ENCODE measurements at regions not wholly inside any gene's neighbourhood (a gene's known extent, or its start where the extent isn't known, plus 50 kb on each side); places are given as distances from the start of the nearest gene placed in this dataset.

DNA sequence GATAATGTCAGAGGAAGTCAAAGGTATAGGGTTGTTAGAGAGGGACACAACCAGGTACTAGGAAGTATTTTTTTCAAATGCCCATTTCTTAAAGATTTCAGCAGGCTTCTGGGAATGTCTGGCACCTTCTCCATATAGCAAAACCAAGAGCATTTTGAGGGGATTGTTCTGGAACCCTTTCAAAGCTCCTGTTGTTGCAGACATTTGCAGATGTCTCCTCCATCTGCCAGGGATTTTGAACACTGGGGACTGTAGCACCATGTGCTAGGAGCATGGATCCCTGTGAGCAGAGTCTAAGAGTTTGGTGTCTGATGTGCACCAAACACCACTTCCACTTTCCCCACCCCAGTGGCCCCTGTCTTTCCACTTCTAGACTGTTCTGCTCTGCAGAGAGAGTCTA lies 206.0 kb upstream of the KBTBD8 start:
- intact Hi-C loops (cut with DNase I; ENCODE audit: low total_unique reads) = no loop called here
- Histone ChIP-seq H3K4me1 (no peaks in the 10 kb centered on the region), H3K9me3 (no peaks in the 10 kb centered on the region), H3K4me3 (no peak overlapping the region), H3K27ac (no peak overlapping the region), H3K27me3 (no peaks in the 10 kb centered on the region), H3K36me3 (no peaks in the 10 kb centered on the region)
- DNase-seq = no peak
- TF ChIP-seq, protein P1, sequence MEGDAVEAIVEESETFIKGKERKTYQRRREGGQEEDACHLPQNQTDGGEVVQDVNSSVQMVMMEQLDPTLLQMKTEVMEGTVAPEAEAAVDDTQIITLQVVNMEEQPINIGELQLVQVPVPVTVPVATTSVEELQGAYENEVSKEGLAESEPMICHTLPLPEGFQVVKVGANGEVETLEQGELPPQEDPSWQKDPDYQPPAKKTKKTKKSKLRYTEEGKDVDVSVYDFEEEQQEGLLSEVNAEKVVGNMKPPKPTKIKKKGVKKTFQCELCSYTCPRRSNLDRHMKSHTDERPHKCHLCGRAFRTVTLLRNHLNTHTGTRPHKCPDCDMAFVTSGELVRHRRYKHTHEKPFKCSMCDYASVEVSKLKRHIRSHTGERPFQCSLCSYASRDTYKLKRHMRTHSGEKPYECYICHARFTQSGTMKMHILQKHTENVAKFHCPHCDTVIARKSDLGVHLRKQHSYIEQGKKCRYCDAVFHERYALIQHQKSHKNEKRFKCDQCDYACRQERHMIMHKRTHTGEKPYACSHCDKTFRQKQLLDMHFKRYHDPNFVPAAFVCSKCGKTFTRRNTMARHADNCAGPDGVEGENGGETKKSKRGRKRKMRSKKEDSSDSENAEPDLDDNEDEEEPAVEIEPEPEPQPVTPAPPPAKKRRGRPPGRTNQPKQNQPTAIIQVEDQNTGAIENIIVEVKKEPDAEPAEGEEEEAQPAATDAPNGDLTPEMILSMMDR (IDR thresholded peaks at IDR 0.05) = no peak

DNA sequence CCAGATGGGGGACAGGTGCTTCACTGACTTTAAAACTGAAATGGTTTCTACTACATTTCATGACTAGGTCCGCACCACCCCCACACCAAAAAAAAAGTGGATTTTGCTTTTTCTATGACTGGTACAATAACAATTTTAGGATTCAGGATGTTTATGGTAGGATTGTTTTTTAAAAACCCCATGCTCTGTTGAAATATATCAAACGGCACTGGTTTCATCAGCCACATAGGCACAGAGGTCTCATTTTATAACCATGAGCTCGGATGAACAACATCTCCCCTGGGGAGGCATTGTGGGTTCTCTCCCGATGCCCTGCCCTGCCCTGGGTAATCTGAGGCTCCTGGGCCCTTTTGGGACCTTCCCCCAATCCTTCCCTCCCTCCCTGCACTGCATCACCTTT lies 202.7 kb upstream of the KBTBD8 start:
- TF ChIP-seq, protein P1 (IDR thresholded peaks at IDR 0.05) = no peak
- peaks cover 0 to 3% of the 10 kb centered on the region in 2 donors for H3K27me3 ChIP-seq
- H3K9me3 ChIP-seq = peaks cover 0 to 5% (median 0%) of the 10 kb centered on the region in 3 donors
- no peak overlapping the region for H3K27ac ChIP-seq
- H3K4me1 ChIP-seq = no peaks in the 10 kb centered on the region
- intact Hi-C loops (cut with DNase I; ENCODE audit: low total_unique reads) = no loop called here
- no peak overlapping the region for H3K4me3 ChIP-seq
- no peaks in the 10 kb centered on the region for H3K36me3 ChIP-seq
- no peak for DNase-seq

DNA sequence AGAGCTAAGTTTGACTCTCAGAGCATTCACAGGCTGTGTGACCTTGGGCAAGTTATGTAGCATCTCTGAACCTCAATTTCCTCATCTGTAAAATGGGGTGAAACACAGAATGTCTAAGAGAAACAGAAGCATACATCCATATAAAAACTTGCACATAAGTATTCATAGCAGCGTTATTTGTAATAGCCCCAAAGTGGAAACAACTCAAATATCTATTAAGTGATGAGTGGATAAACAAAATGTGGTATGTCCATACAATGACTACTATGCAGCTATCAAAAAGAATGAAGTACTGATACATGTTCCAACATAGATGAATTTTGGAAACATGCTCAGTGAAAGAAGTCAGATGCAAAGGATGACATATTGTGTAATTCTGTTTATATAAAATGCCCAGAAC lies 201.8 kb upstream of the KBTBD8 start:
- no peaks in the 10 kb centered on the region for H3K4me1 ChIP-seq
- H3K4me3 ChIP-seq = no peak overlapping the region
- intact Hi-C loops (cut with DNase I; ENCODE audit: low total_unique reads) = no loop called here
- TF ChIP-seq, protein P1 (IDR thresholded peaks at IDR 0.05) = no peak
- no peak overlapping the region for H3K27ac ChIP-seq
- no peak for DNase-seq
- H3K36me3 ChIP-seq = no peaks in the 10 kb centered on the region
- peaks cover 0 to 3% of the 10 kb centered on the region in 2 donors for H3K27me3 ChIP-seq
- H3K9me3 ChIP-seq = peaks cover 0 to 6% (median 0%) of the 10 kb centered on the region in 3 donors

DNA sequence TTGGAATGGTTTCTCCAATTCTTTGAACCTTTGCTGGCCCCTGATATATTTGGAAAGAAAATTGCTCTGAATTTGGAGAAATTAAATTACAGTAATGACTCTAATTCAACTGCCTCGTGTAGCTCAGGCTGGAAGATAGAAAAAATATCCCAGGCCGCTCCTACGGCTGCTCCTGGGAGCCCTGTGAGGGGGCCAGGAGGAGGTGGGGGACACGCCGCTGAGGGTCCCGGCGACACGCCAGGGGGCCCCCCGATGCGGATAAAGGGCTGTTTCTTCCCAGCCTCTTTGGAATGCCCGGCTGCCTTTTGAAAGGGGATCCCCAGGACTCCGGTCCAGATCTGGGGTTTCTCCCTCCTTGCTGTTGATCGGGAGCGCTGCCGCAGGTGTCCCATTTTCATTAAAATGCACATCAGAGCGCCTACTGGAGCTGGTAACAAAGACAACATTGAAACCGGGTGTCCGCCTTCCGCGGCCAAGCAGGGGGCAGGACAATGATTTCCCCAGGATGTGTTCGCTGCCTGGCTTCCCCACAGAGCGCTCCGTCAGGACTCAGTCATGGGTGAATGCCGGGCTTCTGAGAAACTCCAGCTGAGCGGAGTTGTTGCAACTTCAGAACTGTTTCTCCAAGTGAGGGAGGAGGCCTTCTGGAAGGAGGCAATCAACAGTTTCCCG lies 200.1 kb upstream of the KBTBD8 start:
- TF ChIP-seq, protein P1 (IDR thresholded peaks at IDR 0.05) = no peak
- intact Hi-C loops (cut with DNase I; ENCODE audit: low total_unique reads) = no loop called here
- DNase-seq = peak in 1 of 2 donors; percentile 27
- peak overlapping the region in 1 of 2 donors; percentile 4 for H3K4me3 ChIP-seq
- no peaks in the 10 kb centered on the region for H3K4me1 ChIP-seq
- no peaks in the 10 kb centered on the region for H3K36me3 ChIP-seq
- peaks cover 0 to 6% (median 0%) of the 10 kb centered on the region in 3 donors for H3K9me3 ChIP-seq
- no peak overlapping the region for H3K27ac ChIP-seq
- H3K27me3 ChIP-seq = peaks cover 0 to 3% of the 10 kb centered on the region in 2 donors

DNA sequence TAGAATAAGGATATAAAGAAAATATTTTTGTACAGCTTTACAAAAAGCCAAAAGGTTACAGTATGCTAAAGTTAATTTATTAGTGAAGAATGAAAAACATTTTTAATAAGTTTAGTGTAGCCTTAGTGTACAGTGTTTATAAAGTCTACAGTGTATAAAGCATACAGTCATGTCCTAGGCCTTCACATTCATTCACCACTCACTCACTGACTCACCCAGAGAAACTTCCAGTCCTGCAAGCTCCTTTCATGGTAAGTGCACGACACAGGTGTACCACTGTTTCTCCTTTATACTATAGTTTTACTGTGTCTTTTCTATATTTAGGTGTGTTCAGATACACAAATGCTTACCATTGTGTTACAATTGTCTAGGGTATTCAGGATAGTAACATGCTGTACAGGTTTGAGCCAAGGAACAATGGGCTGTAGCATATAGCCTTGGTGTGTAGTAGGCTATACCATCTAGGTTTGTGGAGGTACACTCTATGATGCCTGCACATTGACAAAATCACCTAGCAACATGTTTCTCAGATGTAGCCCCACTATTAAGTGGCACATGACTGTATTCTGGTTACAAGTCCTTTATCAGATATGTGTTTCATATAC lies 197.1 kb upstream of the KBTBD8 start:
- H3K27me3 ChIP-seq = peaks cover 0 to 3% of the 10 kb centered on the region in 2 donors
- no peaks in the 10 kb centered on the region for H3K4me1 ChIP-seq
- no peak overlapping the region for H3K4me3 ChIP-seq
- TF ChIP-seq, protein P1 (IDR thresholded peaks at IDR 0.05) = no peak
- no peak overlapping the region for H3K27ac ChIP-seq
- H3K36me3 ChIP-seq = no peaks in the 10 kb centered on the region
- intact Hi-C loops (cut with DNase I; ENCODE audit: low total_unique reads) = no loop called here
- peaks cover 0 to 6% (median 0%) of the 10 kb centered on the region in 3 donors for H3K9me3 ChIP-seq
- no peak for DNase-seq
